Transverse colon (tissue), 4 donors: ENCODE measurements at regions not wholly inside any gene's neighbourhood (a gene's known extent, or its start where the extent isn't known, plus 50 kb on each side); places are given as distances from the start of the nearest gene placed in this dataset.
"Not testable (repeated sequence)": the region's sequence is repeated elsewhere in the genome, so short reads cannot be mapped to it uniquely, and the experiment has no call there.

ENCODE experiments used
- DNase-seq: peaks from one replicate; pipeline ENCODE4 v3.0.0-alpha.2; 2019
- H3K27ac ChIP-seq, 4 donors: fragments of 200-600 bp; sonication (generic); 2 replicates each; pipeline ENCODE4 v1.5.1; 2016 to 2018; ENCODE audit warnings: inconsistent platforms in 4 of 4
- H3K27me3 ChIP-seq: fragments of 200-600 bp; sonication (generic); 2 replicates; pipeline ENCODE4 v1.5.1; 2017; ENCODE audit warnings: inconsistent platforms
- H3K36me3 ChIP-seq, 4 donors: fragments of 200-600 bp; sonication (generic); 2 replicates each; pipeline ENCODE4 v1.5.1; 2017 to 2019; ENCODE audit warnings: inconsistent platforms in 4 of 4
- H3K4me1 ChIP-seq, 4 donors: fragments of 200-600 bp; sonication (generic); 2 replicates each; pipeline ENCODE4 v1.5.1; 2017 to 2020; ENCODE audit warnings: inconsistent platforms in 4 of 4
- H3K4me3 ChIP-seq, 4 donors: fragments of 200-600 bp; sonication (generic); 1 replicate in 1 of 4; 2 replicates in 3 of 4; pipeline versions ENCODE4 v1.5.1 to v1.6.1; 2017 to 2019; ENCODE audit warnings: inconsistent platforms in 4 of 4
- H3K9me3 ChIP-seq, 2 donors: fragments of 200-600 bp; sonication (generic); 2 replicates each; pipeline ENCODE4 v1.5.1; 2017 to 2019; ENCODE audit warnings: inconsistent platforms in 2 of 2
- EP300 ChIP-seq: sonication (generic); formaldehyde crosslinking; IDR thresholded peaks from one replicate; pipeline ENCODE4 v1.6.1; 2017; ENCODE audit warnings: antibody characterized with exemption, low read depth
- POLR2A ChIP-seq: fragments of 450-650 bp; IDR thresholded peaks from one replicate; pipeline ENCODE4 v1.6.1; 2016; ENCODE audit warnings: antibody characterized with exemption, mild to moderate bottlenecking, moderate library complexity
- POLR2AphosphoS5 ChIP-seq, 3 donors: sonication (generic); formaldehyde crosslinking; IDR thresholded peaks; one replicate each; pipeline ENCODE4 v1.6.1; 2016; ENCODE audit warnings: antibody characterized with exemption in 3 of 3
- WGBS, 2 donors: methylation state at CpG; one replicate each; pipeline ENCODE4 v1.1.5; 2018; ENCODE audit warnings: low coverage in 1 of 2; 5-methylcytosine and 5-hydroxymethylcytosine counted together
- in situ Hi-C, 4 donors: fragments of 200-750 bp; cut with MboI; loops; one replicate each; pipeline versions ENCODE4 v1.15.0 to v1.15.1; 2017; ENCODE audit warnings: low sequenced_read_pairs in 3 of 4, low pct_ligation_motif_present in 1 of 4, low pct_unique_long_range_greater_than_20kb in 1 of 4
- intact Hi-C: fragments of 100-400 bp; cut with DNase I; formaldehyde crosslinking; loops from one replicate; pipeline ENCODE4 v1.15.1; 2023; ENCODE audit warnings: low total_unique reads
- TF ChIP-seq, protein P1 (sequence below), 5 experiments: fragments of 200-600 bp in 3 of 5; fragments of 450-650 bp in 2 of 5; sonication (generic) in 3 of 5; IDR thresholded peaks; 1 replicate in 2 of 5; 2 replicates in 3 of 5; pipeline ENCODE4 v1.5.1; 2016 to 2017; ENCODE audit warnings: antibody characterized with exemption in 5 of 5, inconsistent platforms in 3 of 5, mild to moderate bottlenecking in 2 of 5, moderate library complexity in 1 of 5

DNA sequence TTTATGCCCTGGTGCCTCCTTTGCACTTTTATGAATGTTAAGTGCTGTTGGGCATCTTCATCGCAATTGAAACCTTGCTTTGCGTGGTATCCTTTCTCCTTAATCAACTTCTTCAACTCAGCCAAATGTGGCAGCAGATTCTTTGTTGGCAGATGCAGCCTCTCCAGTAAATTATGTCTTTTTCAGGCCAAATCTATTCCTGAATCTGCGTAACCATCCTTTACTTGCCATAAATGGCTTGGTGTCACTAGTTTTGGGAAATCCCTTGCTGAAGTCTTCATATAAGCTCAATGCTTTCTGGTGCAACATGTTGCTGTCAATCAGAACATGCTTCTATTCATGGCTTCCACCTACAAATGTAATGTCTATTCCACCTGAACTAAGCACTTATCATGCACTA lies 457.5 kb downstream of the FGF13 start:
- H3K27ac ChIP-seq = no peak overlapping the region
- in situ Hi-C loops (no loop called here), intact Hi-C loops (no loop called here)
- no peaks in the 10 kb centered on the region for H3K27me3 ChIP-seq
- TF ChIP-seq EP300 = no peak
- TF ChIP-seq, protein P1, sequence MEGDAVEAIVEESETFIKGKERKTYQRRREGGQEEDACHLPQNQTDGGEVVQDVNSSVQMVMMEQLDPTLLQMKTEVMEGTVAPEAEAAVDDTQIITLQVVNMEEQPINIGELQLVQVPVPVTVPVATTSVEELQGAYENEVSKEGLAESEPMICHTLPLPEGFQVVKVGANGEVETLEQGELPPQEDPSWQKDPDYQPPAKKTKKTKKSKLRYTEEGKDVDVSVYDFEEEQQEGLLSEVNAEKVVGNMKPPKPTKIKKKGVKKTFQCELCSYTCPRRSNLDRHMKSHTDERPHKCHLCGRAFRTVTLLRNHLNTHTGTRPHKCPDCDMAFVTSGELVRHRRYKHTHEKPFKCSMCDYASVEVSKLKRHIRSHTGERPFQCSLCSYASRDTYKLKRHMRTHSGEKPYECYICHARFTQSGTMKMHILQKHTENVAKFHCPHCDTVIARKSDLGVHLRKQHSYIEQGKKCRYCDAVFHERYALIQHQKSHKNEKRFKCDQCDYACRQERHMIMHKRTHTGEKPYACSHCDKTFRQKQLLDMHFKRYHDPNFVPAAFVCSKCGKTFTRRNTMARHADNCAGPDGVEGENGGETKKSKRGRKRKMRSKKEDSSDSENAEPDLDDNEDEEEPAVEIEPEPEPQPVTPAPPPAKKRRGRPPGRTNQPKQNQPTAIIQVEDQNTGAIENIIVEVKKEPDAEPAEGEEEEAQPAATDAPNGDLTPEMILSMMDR (IDR thresholded peaks at IDR 0.05) = no peak
- TF ChIP-seq POLR2AphosphoS5 (IDR thresholded peaks at IDR 0.05) = no peak
- no peak for TF ChIP-seq POLR2A
- no peak overlapping the region for H3K4me3 ChIP-seq
- DNase-seq = no peak
- 83 to 97% methylated on average over 2 to 3 of the region's 3 CpGs for WGBS, 2 donors
- H3K9me3 ChIP-seq = no peaks in the 10 kb centered on the region
- H3K4me1 ChIP-seq = no peaks in the 10 kb centered on the region
- no peaks in the 10 kb centered on the region for H3K36me3 ChIP-seq

DNA sequence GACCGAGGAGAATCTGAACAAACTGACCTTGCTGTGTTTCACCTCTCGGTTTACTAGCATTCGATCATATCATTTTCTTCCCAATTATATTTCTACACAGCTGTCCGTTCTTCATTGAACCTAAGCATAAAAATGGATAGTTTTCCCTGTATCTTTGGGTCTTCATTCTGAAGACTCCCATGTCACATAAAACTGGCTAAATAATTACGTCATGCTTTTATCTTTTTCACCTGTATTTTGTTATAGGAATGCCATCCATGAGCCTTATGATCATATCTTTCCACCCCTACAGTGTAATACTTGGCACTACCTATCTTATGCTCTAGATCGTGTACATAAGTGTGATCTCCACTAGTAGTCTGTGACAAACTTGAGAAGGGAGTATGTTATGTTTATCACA lies 456.1 kb downstream of the FGF13 start:
- intact Hi-C loops = no loop called here
- no peak overlapping the region for H3K4me3 ChIP-seq
- H3K36me3 ChIP-seq = no peaks in the 10 kb centered on the region
- no peak for TF ChIP-seq EP300
- TF ChIP-seq, protein P1 (IDR thresholded peaks at IDR 0.05) = no peak
- TF ChIP-seq POLR2A = no peak
- no peak for TF ChIP-seq POLR2AphosphoS5 (IDR thresholded peaks at IDR 0.05)
- H3K4me1 ChIP-seq = no peaks in the 10 kb centered on the region
- no peak overlapping the region for H3K27ac ChIP-seq
- H3K9me3 ChIP-seq = no peaks in the 10 kb centered on the region
- in situ Hi-C loops = no loop called here
- WGBS, 2 donors = 73 to 83% methylated on average over 5 to 6 of the region's 6 CpGs
- no peaks in the 10 kb centered on the region for H3K27me3 ChIP-seq
- no peak for DNase-seq

DNA sequence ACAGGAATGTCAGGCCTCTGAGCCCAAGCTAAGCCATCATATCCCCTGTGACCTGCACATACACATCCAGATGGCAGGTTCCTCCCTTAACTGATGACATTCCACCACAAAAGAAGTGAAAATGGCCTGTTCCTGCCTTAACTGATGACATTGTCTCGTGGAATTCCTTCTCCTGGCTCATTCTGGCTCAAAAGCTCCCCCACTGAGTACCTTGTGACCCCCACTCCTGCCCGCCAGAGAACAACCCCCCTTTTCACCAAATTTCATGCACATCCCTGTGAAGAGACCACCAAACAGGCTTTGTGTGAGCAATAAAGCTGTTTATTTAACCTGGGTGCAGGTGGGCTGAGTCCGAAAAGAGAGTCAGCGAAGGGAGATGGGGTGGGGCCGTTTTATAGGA lies 447.4 kb downstream of the FGF13 start:
- H3K9me3 ChIP-seq, H3K27ac ChIP-seq, DNase-seq, H3K4me3 ChIP-seq, in situ Hi-C loops, H3K27me3 ChIP-seq, H3K36me3 ChIP-seq, H3K4me1 ChIP-seq, intact Hi-C loops: not testable (repeated sequence)
- 53% methylated on average over 5 of the region's 5 CpGs; no CpG with 5 or more reads in 1 of the 2 donors for WGBS, 2 donors

DNA sequence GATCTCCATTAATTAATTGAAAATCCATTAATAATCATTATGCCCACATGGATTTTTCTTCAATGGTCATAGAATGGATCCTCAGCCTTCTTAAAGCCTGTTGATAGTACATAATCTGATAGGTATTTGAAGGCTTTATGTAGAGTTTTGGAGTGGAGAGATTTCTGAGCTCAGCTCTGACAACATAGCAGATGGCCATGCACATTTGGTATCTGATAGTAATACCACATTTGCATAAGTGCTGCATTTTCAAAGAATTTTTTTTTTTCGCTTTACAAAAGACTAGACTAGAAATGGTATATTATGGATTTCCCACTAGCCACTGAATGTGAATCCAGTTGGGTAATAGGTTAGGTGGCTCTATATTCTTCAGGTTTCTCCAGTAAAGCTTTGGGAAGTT lies 440.6 kb downstream of the FGF13 start:
- in situ Hi-C loops = no loop called here
- H3K9me3 ChIP-seq = no peaks in the 10 kb centered on the region
- TF ChIP-seq POLR2A (no peak), EP300 (no peak), POLR2AphosphoS5 (IDR thresholded peaks at IDR 0.05) (no peak)
- TF ChIP-seq, protein P1 (IDR thresholded peaks at IDR 0.05) = no peak
- H3K4me3 ChIP-seq = no peak overlapping the region
- no peaks in the 10 kb centered on the region for H3K4me1 ChIP-seq
- no peaks in the 10 kb centered on the region for H3K27me3 ChIP-seq
- WGBS, 2 donors = 87 to 100% methylated on average over 1 of the region's 1 CpG
- no peaks in the 10 kb centered on the region for H3K36me3 ChIP-seq
- intact Hi-C loops = no loop called here
- no peak for DNase-seq
- H3K27ac ChIP-seq = no peak overlapping the region

DNA sequence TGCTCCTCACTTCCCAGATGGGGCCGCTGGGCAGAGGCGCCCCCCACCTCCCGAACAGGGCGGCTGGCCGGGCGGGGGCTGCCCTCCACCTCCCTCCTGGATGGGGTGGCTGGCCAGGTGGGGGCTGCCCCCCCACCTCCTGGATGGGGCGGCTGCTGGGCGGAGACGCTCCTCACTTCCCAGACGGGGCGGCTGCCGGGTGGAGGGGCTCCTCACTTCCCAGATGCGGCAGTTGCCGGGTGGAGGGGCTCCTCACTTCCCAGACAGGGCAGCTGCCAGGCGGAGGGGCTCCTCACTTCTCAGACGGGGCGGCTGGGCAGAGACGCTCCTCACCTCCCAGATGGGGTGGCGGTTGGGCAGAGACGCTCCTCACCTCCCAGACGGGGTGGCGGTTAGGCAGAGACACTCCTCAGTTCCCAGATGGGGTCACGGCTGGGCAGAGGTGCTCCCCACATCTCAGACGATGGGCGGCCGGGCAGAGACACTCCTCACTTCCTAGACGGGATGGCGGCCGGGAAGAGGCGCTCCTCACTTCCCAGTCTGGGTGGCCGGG lies 428.8 kb downstream of the FGF13 start:
- H3K27ac ChIP-seq, H3K4me3 ChIP-seq, in situ Hi-C loops, H3K9me3 ChIP-seq, intact Hi-C loops, DNase-seq, H3K36me3 ChIP-seq, H3K4me1 ChIP-seq, H3K27me3 ChIP-seq: not testable (repeated sequence)
- 89% methylated on average over 30 of the region's 31 CpGs; no CpG with 5 or more reads in 1 of the 2 donors for WGBS, 2 donors
